ENCODE measurements at regions not wholly inside any gene's neighbourhood (a gene's known extent, or its start where the extent isn't known, plus 50 kb on each side); places are given as distances from the start of the nearest gene placed in this dataset.

DNA sequence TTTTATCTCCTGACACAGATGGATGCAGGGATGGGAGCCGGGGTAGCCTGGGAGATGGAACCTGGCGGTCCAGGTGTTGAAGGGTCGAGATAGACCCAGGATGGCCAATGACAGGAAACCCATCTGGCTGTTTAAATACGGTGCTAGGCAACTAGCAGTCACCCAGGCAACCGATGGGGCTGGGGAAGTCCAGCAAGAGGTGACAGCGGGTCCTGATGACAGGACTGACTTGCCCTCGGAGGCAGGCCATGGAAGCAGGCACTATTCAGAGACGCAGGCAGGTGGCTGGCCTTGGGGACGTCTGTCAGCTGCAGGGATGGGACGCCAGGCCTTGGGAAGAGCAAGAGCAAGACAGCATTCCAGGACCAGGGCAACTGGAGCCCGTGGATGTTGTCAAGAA lies 135.4 kb upstream of the RALGAPA2 start:
- TF ChIP-seq, protein P1, sequence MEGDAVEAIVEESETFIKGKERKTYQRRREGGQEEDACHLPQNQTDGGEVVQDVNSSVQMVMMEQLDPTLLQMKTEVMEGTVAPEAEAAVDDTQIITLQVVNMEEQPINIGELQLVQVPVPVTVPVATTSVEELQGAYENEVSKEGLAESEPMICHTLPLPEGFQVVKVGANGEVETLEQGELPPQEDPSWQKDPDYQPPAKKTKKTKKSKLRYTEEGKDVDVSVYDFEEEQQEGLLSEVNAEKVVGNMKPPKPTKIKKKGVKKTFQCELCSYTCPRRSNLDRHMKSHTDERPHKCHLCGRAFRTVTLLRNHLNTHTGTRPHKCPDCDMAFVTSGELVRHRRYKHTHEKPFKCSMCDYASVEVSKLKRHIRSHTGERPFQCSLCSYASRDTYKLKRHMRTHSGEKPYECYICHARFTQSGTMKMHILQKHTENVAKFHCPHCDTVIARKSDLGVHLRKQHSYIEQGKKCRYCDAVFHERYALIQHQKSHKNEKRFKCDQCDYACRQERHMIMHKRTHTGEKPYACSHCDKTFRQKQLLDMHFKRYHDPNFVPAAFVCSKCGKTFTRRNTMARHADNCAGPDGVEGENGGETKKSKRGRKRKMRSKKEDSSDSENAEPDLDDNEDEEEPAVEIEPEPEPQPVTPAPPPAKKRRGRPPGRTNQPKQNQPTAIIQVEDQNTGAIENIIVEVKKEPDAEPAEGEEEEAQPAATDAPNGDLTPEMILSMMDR (IDR thresholded peaks at IDR 0.05 in 4 of 5, conservative IDR thresholded peaks at IDR 0.05 in 1 of 5) = no peak
- no peak for TF ChIP-seq POLR2A (IDR thresholded peaks at IDR 0.05)
